Activated T-cell treated with anti-CD3 and anti-CD28 coated beads, Interleukin-2, amount 50 U/mL, for 48 hours (primary cell): ENCODE measurements at regions not wholly inside any gene's neighbourhood (a gene's known extent, or its start where the extent isn't known, plus 50 kb on each side); places are given as distances from the start of the nearest gene placed in this dataset.

Source experiments
- DNase-seq, 2 experiments: peaks; one replicate each; pipeline ENCODE4 v3.0.0-alpha.2; 2020

GRCh38 chr11:10387206-10388083 is 67.6 kb upstream of the AMPD3 start:
- DNase-seq = peak in 1 of 2 experiments; percentile 4

GRCh38 chr11:10388101-10388500 is 67.0 kb upstream of the AMPD3 start:
- DNase-seq = no peak

- DNase-seq = peak in 1 of 2 experiments; percentile 7
Observed at GRCh38 chr11:10388574-10388973, 66.5 kb upstream of the AMPD3 start.

- DNase-seq = no peak
Observed at GRCh38 chr11:10390375-10390774, 64.7 kb upstream of the AMPD3 start.

GRCh38 chr11:10392095-10393079 is 62.7 kb upstream of the AMPD3 start:
- peak in 1 of 2 experiments; percentile 8 for DNase-seq

GRCh38 chr11:10394229-10395101 is 60.6 kb upstream of the AMPD3 start:
- DNase-seq = no peak

GRCh38 chr11:10395166-10395897 is 59.7 kb upstream of the AMPD3 start:
- no peak for DNase-seq

GRCh38 chr11:10396771-10397170 is 58.3 kb upstream of the AMPD3 start:
- DNase-seq = peak in 1 of 2 experiments; percentile 4

GRCh38 chr11:10397226-10397987 is 57.7 kb upstream of the AMPD3 start:
- DNase-seq = no peak

- no peak for DNase-seq
Observed at GRCh38 chr11:10398525-10398924, 56.5 kb upstream of the AMPD3 start.

- no peak for DNase-seq
Observed at GRCh38 chr11:10400856-10401255, 54.2 kb upstream of the AMPD3 start.

GRCh38 chr11:10401256-10401655 is 53.8 kb upstream of the AMPD3 start:
- no peak for DNase-seq

GRCh38 chr11:10401696-10402392 is 53.2 kb upstream of the AMPD3 start:
- no peak for DNase-seq
